Naive thymus-derived CD8-positive, alpha-beta T cell (primary cell): ENCODE measurements at regions not wholly inside any gene's neighbourhood (a gene's known extent, or its start where the extent isn't known, plus 50 kb on each side); places are given as distances from the start of the nearest gene placed in this dataset.
"Not testable (repeated sequence)": the region's sequence is repeated elsewhere in the genome, so short reads cannot be mapped to it uniquely, and the experiment has no call there.

Experiments
- ATAC-seq, 2 donors: fragments of 150-1000 bp; cut with Tn5 transposase in 1 of 2; sonication (Bioruptor Pico), chemical (Tn5 transposase) in 1 of 2; 1 replicate in 1 of 2; 2 replicates in 1 of 2; pipeline ENCODE4 v1.10.0; 2021; ENCODE audit warnings: mild to moderate bottlenecking in 2 of 2, moderate library complexity in 2 of 2
- POLR2A ChIA-PET: fragments of 350-600 bp; sonication (Branson Sonifier 250); formaldehyde crosslinking; loops from one replicate; lab custom pipeline; 2021; ENCODE audit warnings: antibody characterized with exemption; lab: Charles Lee
- DNase-seq, 10 donors: peaks; one replicate each; pipeline versions ENCODE4 v3.0.0 to v3.0.0-alpha.2; 2020 to 2022
- H3K27ac Mint-ChIP-seq, 10 donors: one replicate each; pipeline ENCODE4 v1.8.0; 2020 to 2022; ENCODE audit warnings: mild to moderate bottlenecking in 10 of 10, mixed read lengths in 10 of 10, moderate library complexity in 4 of 10, inconsistent platforms in 1 of 10
- H3K27me3 Mint-ChIP-seq, 5 donors: one replicate each; pipeline ENCODE4 v1.8.0; 2021 to 2022; ENCODE audit warnings: mixed read lengths in 5 of 5
- H3K36me3 Mint-ChIP-seq, 3 donors: one replicate each; pipeline ENCODE4 v1.8.0; 2020 to 2022; ENCODE audit warnings: mixed read lengths in 3 of 3, mild to moderate bottlenecking in 2 of 3, inconsistent platforms in 1 of 3
- H3K4me1 Mint-ChIP-seq, 4 donors: one replicate each; pipeline ENCODE4 v1.8.0; 2021 to 2022; ENCODE audit warnings: mixed read lengths in 4 of 4
- H3K4me3 Mint-ChIP-seq, 10 donors: one replicate each; pipeline ENCODE4 v1.8.0; 2020 to 2022; ENCODE audit warnings: mild to moderate bottlenecking in 10 of 10, mixed read lengths in 10 of 10, moderate library complexity in 6 of 10, inconsistent platforms in 1 of 10
- H3K9me3 Mint-ChIP-seq, 9 donors: one replicate each; pipeline ENCODE4 v1.8.0; 2020 to 2022; ENCODE audit warnings: mixed read lengths in 9 of 9, mild to moderate bottlenecking in 3 of 9, inconsistent platforms in 1 of 9, moderate library complexity in 1 of 9

DNA sequence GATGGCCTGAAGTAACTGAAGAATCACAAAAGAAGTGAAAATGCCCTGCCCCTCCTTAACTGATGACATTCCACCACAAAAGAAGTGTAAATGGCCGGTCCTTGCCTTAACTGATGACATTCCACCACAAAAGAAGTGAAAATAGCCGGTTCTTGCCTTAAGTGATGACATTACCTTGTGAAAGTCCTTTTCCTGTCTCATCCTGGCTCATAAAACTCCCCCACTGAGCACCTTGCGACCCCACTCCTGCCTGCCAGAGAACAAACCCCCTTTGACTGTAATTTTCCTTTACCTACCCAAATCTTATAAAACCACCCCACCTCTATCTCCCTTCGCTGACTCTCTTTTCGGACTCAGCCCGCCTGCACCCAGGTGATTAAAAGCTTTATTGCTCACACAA, 262.0 kb upstream of the MTMR8 start:
- H3K4me1 Mint-ChIP-seq, H3K27me3 Mint-ChIP-seq, POLR2A ChIA-PET, DNase-seq, H3K27ac Mint-ChIP-seq, H3K4me3 Mint-ChIP-seq, ATAC-seq: not testable (repeated sequence)
- Mint-ChIP-seq H3K36me3 (peaks cover 0 to 18% (median 0%) of the 10 kb centered on the region in 3 donors), H3K9me3 (peaks cover 0 to 44% (median 28%) of the 10 kb centered on the region in 9 donors)

GRCh38 chrX:64642482-64642881, 247.2 kb upstream of the MTMR8 start:
- POLR2A ChIA-PET: interaction anchor here (0.6 kb wide), 1 partner anchor 45 kb away, joined by 8 read pairs; no protein-coding TSS in a partner anchor
- H3K4me1 Mint-ChIP-seq: no peaks in the 10 kb centered on the region
- peaks cover 0 to 31% (median 3%) of the 10 kb centered on the region in 9 donors for H3K9me3 Mint-ChIP-seq
- no peak overlapping the region for H3K4me3 Mint-ChIP-seq
- DNase-seq (peak in 1 of 10 donors; percentile 2), ATAC-seq (no peak)
- no peaks in the 10 kb centered on the region for H3K27me3 Mint-ChIP-seq
- H3K36me3 Mint-ChIP-seq: peaks cover 0 to 13% (median 2%) of the 10 kb centered on the region in 3 donors
- peak overlapping the region in 1 of 10 donors; percentile 29 for H3K27ac Mint-ChIP-seq
